ENCODE measurements at regions not wholly inside any gene's neighbourhood (a gene's known extent, or its start where the extent isn't known, plus 50 kb on each side); places are given as distances from the start of the nearest gene placed in this dataset.

- DNase-seq (ENCODE audit: low read depth in 2 of 2) = no peak
Observed at GRCh38 chr3:18295171-18295920, 129.8 kb downstream of the SATB1 start.

DNA sequence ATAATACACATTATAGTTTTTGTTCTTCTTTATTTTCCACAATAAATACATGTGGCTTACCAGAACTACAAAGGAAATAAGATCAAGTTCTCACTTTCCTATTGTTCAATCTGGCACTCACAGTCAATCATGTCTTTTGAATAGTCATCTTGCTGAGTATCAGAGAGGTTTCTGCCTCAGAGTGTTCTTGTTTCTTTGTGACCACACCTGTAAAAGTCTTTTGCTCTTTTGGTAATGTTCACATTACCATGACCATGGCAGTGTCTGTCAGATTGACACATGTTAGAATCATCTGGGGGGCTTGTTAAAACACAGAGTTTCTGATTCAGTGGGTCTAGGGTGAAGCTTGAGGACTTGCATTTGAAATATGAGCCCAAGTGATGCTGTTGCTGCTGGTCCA, 135.0 kb downstream of the SATB1 start:
- DNase-seq (ENCODE audit: low read depth in 2 of 2) = no peak

GRCh38 chr3:18288243-18288642, 136.9 kb downstream of the SATB1 start:
- DNase-seq (ENCODE audit: low read depth in 2 of 2) = no peak

DNA sequence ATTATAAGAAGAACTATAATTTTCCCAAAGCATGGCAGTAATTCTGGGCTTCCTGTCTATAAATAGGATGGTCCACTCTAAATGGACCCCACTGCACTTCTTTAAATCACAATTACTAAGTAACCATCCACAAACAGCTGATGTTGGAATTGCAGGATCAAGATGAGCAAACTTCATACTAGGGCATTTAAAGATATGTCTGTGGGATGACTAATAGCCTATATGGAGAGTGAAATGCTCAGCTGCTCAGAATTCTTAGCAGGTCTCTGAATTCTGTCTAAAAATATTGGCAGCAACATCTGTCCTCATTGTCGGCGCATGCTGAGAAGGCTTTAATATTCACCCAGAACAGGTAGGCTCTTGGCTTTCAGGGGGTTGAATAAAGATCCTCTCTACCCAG, 140.4 kb downstream of the SATB1 start:
- no peak for DNase-seq (ENCODE audit: low read depth in 2 of 2)

GRCh38 chr3:18283680-18284079, 141.5 kb downstream of the SATB1 start:
- no peak for DNase-seq (ENCODE audit: low read depth in 2 of 2)

DNA sequence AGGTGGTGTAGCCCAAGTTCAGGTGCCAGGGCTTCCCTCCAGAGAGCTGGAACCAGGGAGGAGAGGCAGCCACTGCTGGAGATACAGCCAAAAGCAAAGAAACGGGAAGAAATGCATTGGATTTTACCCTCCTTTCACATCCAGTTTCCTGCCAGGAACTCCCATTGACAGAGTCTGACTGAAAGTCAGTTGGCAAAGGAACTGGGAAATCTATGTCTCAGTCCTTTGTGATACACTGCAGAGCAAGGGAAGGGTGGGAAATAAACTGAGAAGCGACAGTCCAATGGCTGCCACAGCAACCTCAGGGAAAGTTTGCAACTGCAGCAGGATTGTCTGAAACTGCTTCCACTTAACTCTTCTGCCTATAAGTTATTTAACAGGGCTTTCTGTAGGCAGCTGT, 142.6 kb downstream of the SATB1 start:
- DNase-seq (ENCODE audit: low read depth in 2 of 2) = no peak

DNA sequence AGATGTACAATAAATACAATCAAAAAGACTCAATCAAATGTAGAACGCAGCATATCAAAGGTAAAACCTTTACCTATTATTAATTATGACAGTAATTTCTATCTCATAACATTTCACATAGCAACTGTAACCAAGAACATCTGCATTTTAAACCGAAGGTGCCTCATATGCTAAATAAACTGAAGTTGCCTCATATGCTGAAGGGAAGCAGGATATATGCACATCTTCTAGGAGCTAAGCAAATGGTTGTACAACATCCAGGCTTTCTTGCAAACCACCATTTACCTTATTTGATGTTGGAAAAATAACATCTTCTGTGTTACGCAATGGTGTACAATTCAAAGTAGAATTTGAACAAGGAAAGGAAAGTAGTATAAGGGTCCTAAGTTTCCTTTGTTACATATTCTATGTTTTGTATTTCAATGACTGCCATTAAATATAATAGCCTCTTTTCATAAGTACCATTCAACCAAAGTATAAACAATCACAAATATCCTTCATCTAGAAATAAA, 145.9 kb downstream of the SATB1 start:
- DNase-seq (ENCODE audit: low read depth in 2 of 2) = no peak

- no peak for DNase-seq (ENCODE audit: low read depth in 2 of 2)
Observed at GRCh38 chr3:18264853-18265252, 160.3 kb downstream of the SATB1 start.

DNA sequence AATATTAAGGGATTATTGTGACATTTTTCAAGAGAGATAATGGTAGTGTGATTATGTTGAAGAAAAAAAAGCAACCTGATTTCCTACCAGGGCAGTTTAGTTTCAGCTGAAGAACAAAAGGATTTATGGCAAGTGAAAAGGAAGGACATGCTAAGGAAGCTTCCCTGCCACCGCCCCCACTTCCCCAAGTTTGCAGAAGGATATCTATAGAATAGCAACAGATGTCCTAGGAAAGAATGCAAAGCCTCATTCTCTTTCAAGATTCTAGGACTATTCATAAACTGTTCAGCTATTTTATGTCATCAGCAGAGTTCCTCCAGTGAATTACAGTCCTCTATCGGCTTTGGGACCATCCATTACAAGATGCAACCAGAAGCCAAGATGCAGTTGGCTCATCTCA, 160.8 kb downstream of the SATB1 start:
- DNase-seq (ENCODE audit: low read depth in 2 of 2) = no peak

DNA sequence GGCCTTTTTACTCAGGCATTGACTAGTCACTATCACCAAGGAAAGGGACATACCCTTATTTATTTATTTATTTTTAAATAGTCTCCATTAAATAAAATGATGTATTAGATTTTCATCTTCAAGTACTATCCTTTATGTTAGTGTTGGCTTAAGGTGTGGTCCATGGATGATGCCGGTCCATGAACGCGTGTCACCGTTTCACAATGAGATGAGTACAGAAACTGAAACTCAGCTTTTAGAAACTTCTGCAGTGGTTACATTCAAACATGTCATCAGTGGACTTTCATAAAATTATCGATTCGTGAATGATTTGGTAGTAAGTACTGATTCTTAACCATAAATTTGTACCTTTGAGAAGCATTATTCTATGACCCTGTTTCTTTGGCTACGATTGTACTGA, 166.6 kb downstream of the SATB1 start:
- DNase-seq (ENCODE audit: low read depth in 2 of 2) = no peak

DNA sequence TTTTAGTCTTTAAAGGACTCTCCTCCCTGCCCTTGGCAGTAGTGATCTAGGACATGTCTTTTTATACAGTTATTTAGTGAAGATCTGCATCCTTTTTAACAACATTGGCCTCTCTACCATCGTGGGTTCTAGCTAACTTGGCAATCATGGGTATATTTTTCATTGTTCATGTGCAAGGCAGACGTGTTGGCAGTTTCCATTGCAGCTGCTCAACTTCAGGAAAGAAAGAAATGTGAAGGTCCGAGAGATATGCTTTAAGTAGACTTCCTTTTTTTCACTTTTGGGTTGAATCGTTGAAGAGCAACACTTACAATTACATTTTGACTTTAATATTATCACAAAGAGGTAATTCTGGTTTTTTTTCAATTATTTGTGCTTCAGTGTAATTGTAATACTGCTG, 172.6 kb downstream of the SATB1 start:
- DNase-seq (ENCODE audit: low read depth in 2 of 2) = no peak

DNA sequence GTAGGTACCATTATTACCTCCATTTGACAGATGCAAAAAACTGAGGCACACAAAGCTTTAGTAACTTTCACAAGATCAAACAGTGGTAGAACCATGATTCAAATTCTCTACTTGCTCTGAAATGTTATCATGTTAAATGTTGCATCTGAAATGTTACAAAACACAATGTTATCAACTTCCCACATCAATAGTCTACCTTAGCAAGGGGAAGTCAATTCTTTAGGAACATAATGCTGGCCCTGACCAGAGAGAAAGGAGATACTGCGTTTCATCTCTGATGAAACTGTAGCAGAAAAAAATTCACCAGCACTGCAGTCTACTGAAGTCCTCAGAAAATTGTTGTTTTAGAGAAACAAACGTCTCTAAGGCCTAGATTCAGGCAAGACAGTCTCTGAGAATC, 174.1 kb downstream of the SATB1 start:
- no peak for DNase-seq (ENCODE audit: low read depth in 2 of 2)

DNA sequence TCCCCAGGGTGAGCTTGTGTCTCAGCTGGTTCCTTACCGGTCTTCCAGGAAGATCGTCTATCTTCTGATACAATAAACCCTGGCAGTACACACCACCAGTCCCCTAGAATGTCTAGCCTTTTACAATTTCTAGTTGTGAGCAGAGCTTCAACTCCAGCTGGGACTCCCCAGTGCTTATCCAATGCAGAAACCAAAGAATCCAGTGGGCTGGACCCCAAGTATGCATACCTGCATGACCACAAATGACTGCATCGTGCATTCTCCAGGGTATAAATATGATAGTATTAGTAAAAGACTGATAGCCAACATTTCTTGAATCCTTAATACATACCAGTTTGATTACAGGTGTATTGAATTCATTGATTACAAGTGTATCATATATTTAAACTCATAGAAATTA, 176.0 kb downstream of the SATB1 start:
- DNase-seq (ENCODE audit: low read depth in 2 of 2) = no peak

- DNase-seq (ENCODE audit: low read depth in 2 of 2) = no peak
Observed at GRCh38 chr3:18247776-18248310, 177.3 kb downstream of the SATB1 start.

- no peak for DNase-seq (ENCODE audit: low read depth in 2 of 2)
Observed at GRCh38 chr3:18247139-18247695, 177.9 kb downstream of the SATB1 start.

DNA sequence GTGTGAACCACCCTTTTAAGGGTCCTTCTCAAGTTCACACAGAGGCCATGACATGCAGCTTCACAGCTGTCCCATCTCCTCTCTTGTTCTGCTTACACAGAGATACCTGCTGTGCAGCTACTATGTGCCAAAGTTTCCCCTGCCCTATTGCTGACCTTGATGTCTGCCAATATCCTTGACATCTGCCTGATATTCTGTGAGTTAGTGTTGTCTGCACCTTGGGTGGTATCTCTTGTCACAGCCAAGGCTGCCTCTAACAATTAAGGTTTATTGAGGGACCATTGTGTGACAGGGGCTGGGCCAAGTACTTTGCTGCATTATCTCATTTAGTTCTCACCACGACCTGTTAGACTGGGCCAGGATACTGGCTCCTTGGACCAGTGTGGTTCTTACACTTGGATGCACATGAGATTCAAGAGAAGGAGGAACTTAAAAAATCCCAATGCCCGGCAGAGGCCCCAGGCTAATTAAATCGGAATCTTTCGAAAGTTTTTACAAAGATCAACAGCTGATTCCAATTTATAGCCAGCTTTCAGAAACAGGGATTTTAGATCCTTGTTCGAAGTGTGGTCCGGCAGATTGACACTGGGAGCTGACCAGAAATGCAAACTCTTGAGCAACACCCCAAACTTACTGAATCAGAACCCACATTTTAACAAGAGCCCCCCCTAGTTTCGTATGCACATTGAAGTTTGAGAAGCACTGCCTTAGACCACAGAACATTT, 178.6 kb downstream of the SATB1 start:
- DNase-seq (ENCODE audit: low read depth in 2 of 2) = no peak

GRCh38 chr3:18245721-18246120, 179.4 kb downstream of the SATB1 start:
- DNase-seq (ENCODE audit: low read depth in 2 of 2) = no peak

DNA sequence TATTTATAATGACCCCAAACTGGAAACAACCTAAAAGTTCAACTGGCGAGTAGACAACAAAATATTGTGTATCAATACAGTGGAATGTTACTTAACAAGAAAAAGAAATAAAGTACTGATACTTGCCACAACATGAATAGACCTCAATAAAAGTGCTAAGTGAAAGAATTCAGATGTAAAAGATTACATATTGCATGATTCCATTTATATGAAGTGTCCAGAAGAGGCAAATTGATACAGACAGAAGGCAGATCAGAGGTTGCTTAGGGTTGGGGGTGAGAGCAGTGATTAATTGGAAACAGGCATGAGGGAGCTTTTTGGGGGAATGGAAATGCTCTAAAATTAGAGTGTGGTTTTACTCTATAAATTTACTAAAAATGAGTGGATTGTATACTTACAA, 183.3 kb downstream of the SATB1 start:
- no peak for DNase-seq (ENCODE audit: low read depth in 2 of 2)

DNA sequence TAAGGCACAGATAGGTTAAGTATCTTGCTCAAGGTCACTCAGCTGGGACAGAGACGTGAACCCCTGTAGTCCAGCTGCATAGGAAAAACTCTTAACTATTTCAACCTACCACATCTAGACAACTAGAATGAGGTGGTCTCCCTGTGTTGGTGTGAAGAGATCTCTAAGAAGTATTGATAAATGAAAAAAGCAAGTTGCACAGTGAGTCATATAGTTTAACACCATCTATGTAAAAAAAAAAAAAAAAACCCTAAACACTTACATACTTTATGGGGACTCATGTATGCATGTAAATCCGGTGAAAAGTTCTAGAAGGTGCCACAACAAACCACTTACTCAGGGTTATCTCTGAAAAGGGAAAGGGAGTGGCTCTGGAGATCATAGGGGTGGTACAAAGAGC, 185.5 kb downstream of the SATB1 start:
- DNase-seq (ENCODE audit: low read depth in 2 of 2) = no peak

GRCh38 chr3:18238746-18239331, 186.3 kb downstream of the SATB1 start:
- no peak for DNase-seq (ENCODE audit: low read depth in 2 of 2)

DNA sequence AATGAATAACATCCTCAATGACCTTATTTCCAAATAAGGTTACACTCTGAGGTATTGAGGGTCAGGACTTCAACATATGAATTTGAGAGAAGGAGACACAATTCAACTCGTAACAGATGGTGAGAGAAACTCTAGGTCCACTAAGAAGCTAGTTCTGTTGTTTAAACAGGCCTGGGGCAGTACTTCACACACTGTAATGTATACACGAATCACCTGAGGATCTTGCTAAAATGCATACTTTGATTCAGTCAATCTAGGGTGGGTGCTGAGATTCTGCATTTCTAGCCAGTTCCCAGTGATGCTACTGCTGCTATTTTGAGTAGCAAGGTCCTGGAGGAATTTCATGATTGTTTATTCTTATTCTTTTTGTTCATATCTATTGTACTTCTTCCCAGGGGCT, 186.8 kb downstream of the SATB1 start:
- no peak for DNase-seq (ENCODE audit: low read depth in 2 of 2)

GRCh38 chr3:18237251-18238005, 187.7 kb downstream of the SATB1 start:
- DNase-seq (ENCODE audit: low read depth in 2 of 2) = no peak
